ENCODE measurements at regions not wholly inside any gene's neighbourhood (a gene's known extent, or its start where the extent isn't known, plus 50 kb on each side); places are given as distances from the start of the nearest gene placed in this dataset.

GRCh38 chrX:131146702-131147101 lies 88.6 kb downstream of the ARHGAP36 start:
- H3K9me3 Mint-ChIP-seq (ENCODE audit: unreplicated experiment) = no peaks in the 10 kb centered on the region
- no peak for TF ChIP-seq CTCF (IDR thresholded peaks at IDR 0.05; ENCODE audit: partially characterized antibody, unreplicated experiment)
- no peak overlapping the region for H3K27ac Mint-ChIP-seq (ENCODE audit: unreplicated experiment)
- no peaks in the 10 kb centered on the region for H3K36me3 Mint-ChIP-seq (ENCODE audit: unreplicated experiment)
- peaks cover 1% of the 10 kb centered on the region for H3K27me3 Mint-ChIP-seq (ENCODE audit: unreplicated experiment)
- no peak overlapping the region for H3K4me3 Mint-ChIP-seq (ENCODE audit: unreplicated experiment)
- no peaks in the 10 kb centered on the region for H3K4me1 Mint-ChIP-seq (ENCODE audit: low read depth, unreplicated experiment)
- DNase-seq = no peak
